ENCODE measurements at regions not wholly inside any gene's neighbourhood (a gene's known extent, or its start where the extent isn't known, plus 50 kb on each side); places are given as distances from the start of the nearest gene placed in this dataset.

DNA sequence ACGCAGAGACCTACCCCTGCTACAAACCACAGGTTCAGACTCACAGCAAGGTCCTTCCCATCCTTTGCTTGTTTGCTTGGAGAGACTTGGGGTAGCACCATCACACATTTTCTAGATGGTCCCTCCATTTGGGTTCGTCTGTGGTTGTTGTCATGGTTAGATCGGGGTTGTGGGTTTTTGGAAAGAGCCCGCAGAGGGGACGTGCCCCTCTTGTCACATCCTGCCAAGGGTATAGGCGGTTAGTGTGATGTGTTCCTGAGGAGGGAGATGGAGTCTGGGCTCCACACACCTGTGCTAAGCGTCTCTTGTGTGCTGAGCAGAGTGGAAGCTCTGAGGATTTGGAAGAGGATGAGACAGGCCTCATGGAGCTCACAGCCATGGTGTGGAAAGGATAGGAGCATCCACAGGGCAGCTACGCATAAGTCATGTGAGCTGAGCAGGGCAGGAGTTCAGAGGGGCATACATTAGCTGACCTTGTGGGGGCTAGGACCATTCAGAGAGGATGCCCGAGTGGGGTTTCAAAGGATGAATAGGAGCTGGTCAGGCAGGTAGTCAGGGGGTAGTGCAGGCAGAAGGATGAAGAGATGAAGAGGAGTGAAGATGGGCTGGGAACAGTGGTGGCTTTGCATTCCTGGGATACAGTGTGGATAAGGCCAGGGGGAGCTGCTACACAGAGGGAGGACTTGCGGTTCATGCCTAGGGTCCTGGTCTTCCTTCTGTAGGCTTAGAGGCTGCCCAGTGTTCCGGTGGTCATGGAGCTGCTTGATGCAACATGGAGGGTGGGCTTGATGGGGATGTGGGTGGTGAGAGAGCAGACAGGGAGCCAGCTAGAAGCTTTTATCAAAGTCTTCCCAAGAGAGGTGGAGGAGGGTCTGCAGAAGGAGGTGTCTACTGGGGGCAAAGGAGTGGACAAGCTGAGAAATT lies 62.9 kb downstream of the ACKR3 start:
- TF ChIP-seq ZFX (IDR thresholded peaks at IDR 0.05; ENCODE audit: borderline replicate concordance), result no peak
- TF ChIP-seq, protein P1, sequence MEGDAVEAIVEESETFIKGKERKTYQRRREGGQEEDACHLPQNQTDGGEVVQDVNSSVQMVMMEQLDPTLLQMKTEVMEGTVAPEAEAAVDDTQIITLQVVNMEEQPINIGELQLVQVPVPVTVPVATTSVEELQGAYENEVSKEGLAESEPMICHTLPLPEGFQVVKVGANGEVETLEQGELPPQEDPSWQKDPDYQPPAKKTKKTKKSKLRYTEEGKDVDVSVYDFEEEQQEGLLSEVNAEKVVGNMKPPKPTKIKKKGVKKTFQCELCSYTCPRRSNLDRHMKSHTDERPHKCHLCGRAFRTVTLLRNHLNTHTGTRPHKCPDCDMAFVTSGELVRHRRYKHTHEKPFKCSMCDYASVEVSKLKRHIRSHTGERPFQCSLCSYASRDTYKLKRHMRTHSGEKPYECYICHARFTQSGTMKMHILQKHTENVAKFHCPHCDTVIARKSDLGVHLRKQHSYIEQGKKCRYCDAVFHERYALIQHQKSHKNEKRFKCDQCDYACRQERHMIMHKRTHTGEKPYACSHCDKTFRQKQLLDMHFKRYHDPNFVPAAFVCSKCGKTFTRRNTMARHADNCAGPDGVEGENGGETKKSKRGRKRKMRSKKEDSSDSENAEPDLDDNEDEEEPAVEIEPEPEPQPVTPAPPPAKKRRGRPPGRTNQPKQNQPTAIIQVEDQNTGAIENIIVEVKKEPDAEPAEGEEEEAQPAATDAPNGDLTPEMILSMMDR (IDR thresholded peaks at IDR 0.05), result no peak
- H3K27ac ChIP-seq, result no peak overlapping the region

DNA sequence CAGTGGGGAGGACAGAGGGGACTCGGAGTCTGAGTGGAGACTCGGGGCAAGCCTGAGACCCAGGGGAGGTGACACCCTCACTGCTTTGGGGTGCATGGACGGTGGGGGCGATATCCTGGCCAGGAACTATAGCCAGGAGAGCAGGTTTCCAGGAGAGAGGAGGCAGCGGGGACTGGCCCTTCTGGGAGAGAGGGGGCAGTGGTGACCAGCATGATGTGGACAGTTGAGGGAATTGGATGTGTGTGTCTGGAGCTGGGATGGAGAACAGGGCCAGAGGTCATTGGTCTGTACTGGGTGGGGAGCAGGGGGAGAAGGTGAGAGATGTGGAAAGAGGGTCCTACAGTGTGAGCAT lies 63.6 kb downstream of the ACKR3 start:
- no peak overlapping the region for H3K27ac ChIP-seq
- no peak for TF ChIP-seq ZFX (IDR thresholded peaks at IDR 0.05; ENCODE audit: borderline replicate concordance)
- TF ChIP-seq, protein P1 (IDR thresholded peaks at IDR 0.05), result no peak

DNA sequence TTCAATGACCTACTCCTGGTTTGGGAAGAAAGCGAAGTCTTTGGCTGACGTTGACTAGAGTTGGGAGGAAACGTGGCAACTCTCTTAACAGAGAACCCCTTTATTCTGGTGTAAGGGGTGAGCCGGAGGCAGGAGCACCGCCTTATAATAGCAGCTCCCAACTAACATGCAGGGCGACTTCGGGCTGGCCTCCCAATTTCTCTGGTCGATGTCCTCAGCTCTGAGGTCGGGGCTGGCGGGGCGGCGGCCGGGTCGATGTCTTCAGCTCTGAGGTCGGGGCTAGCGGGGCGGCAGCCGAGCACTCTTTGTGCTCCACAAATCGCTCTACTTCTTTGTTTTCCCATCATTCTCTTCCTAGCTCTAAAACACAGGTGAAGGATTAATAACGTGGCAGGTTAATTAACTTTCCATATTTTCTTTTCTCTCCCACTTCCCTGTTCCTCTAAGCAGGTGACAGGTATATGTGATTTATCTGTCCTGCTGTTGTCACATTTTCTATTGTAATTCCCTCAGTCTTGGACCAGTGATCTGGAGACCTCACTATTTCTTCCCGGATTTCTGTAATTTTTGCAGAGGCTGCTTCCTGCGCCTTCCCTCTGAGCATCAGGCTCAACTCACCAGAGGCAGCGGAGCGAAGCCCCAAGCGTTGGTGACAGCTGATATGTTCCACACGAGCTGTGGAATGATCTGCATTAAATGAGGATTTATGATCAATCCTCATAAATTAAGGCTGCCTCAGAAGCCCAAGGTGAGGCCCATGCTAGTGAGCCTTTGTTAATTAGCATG lies 64.3 kb downstream of the ACKR3 start:
- no peak overlapping the region for H3K27ac ChIP-seq
- TF ChIP-seq, protein P1 (IDR thresholded peaks at IDR 0.05), result no peak
- TF ChIP-seq ZFX (IDR thresholded peaks at IDR 0.05; ENCODE audit: borderline replicate concordance), result no peak

DNA sequence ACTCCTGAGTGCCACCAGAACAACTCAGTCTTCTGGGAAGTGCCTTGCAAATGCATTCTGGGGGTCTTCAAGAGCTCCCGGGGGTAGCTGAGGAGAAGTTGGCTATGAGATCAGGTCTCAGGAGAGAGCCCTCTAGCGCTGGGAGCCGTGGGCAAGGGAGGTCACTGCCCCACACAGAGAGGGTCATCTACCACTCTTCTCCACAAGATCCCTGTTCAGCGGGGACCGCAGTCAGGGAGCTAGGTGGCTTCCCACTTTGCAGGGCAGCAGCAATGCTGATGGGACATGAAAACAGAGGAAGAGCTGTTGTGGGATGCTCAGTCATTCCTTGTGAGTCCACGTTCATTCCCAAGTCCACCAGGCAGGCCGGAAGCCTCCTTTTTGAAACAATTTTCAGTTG lies 66.6 kb downstream of the ACKR3 start:
- no peak overlapping the region for H3K27ac ChIP-seq
- TF ChIP-seq, protein P1 (IDR thresholded peaks at IDR 0.05), result no peak
- TF ChIP-seq ZFX (IDR thresholded peaks at IDR 0.05; ENCODE audit: borderline replicate concordance), result no peak

DNA sequence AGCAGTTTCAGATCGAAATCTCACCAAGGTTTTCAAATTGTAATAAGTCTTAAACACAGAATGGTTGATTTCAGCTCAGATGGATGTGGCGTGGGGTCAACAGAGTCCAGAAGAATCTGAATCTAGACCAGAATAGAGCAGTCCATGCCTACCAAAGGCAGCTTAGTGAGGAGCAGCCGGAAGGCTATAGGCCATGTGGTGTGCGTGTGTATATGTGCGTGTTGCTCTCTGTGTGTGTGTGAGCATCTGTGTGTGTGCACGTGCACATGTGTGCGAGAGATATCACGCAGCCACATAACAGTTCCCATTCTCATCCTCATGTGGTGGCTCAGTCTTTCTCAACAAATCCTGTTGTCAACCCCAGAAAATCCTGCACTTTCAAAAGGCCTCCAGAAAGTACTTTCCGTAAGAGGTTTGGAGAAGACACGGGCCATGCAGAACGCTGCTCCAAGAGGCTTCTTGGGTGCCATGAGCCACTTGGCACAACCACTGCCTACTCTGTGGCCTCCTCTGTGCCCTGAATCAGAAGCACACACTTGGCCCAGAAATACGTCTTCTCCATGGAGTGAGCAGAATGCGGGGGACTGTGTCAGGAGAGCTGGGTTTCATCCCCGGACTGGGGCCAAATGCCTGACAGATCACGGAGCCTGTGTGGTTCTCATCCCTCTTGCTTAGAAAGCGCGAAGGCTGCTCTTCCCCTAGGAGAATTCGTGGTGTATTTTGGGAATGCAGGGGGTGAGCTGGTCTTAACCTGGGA lies 67.3 kb downstream of the ACKR3 start:
- H3K27ac ChIP-seq, result no peak overlapping the region
- no peak for TF ChIP-seq ZFX (IDR thresholded peaks at IDR 0.05; ENCODE audit: borderline replicate concordance)
- TF ChIP-seq, protein P1 (IDR thresholded peaks at IDR 0.05), result no peak

DNA sequence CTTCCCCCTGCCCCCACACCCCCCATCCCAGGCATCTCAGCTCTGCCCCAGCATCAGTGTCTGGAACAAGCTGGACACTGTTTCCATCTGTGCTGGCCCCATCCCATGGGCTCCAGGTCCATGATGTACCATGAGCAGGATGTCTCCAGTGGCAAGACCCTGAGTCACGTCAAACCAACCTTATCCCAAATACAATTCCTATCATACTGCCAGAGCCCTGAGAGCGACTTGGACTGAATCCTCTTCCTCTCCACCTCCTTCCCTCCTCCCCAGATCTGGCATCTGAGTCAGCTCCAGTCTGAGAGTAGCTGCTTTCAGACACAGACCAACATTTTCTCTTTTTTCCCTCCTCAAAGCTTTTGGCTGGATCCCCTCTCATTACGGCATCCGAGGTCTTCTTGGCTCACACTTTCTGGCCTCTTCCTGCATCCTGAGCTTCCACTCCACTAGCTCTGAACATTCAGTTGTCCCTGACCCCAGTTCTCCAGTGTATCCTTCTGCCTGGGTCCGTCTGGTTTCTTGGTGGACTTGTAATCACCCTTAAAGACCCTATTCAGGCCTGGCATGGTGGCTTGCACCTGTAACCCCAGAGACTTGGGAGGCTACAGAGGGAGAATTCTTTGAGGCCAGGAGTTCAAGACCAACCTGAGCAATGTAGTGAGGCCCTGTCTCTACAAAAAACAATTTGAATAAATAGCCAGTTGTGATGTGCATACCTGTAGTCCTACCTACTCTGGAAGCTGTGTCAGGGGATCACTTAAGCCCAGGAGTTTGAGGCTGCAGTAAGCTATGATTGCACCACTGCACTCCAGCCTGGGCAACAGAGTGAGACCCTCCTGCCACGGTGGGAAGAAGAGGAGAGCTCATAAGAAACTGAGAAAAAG lies 68.3 kb downstream of the ACKR3 start:
- H3K27ac ChIP-seq, result no peak overlapping the region
- TF ChIP-seq, protein P1 (IDR thresholded peaks at IDR 0.05), result no peak

All from 22Rv1 (cell line).